Liver (tissue), 8 donors: ENCODE measurements at regions not wholly inside any gene's neighbourhood (a gene's known extent, or its start where the extent isn't known, plus 50 kb on each side); places are given as distances from the start of the nearest gene placed in this dataset.

Experiments
- DNase-seq: peaks from one replicate; pipeline ENCODE4 v3.0.0-alpha.2; 2017; ENCODE audit warnings: low spot score
- H3K27ac ChIP-seq, 2 donors: one replicate each; pipeline ENCODE4 v1.7.0; 2013; ENCODE audit warnings: inconsistent platforms in 2 of 2, low read length in 2 of 2, control low read depth in 1 of 2, low read depth in 1 of 2, mild to moderate bottlenecking in 1 of 2
- H3K27me3 ChIP-seq, 4 donors: one replicate each; pipeline versions ENCODE4 v1.6.1 to v1.7.0; 2013; ENCODE audit warnings: low read length in 3 of 4, inconsistent platforms in 1 of 4, mild to moderate bottlenecking in 1 of 4, moderate library complexity in 1 of 4; ENCODE audit not compliant: control insufficient read depth in 4 of 4, insufficient read depth in 4 of 4
- H3K36me3 ChIP-seq, 4 donors: one replicate each; pipeline versions ENCODE4 v1.6.1 to v1.7.0; 2013; ENCODE audit warnings: low read length in 3 of 4, mild to moderate bottlenecking in 3 of 4, low read depth in 1 of 4, moderate library complexity in 1 of 4; ENCODE audit not compliant: control insufficient read depth in 4 of 4, insufficient read depth in 3 of 4
- H3K4me1 ChIP-seq, 4 donors: one replicate each; pipeline versions ENCODE4 v1.6.1 to v1.7.0; 2013; ENCODE audit warnings: low read length in 3 of 4, mild to moderate bottlenecking in 3 of 4, moderate library complexity in 1 of 4; ENCODE audit not compliant: control insufficient read depth in 4 of 4, insufficient read depth in 4 of 4
- H3K4me3 ChIP-seq, 3 donors: one replicate each; pipeline versions ENCODE4 v1.6.1 to v1.7.0; 2013; ENCODE audit warnings: low read length in 3 of 3, control low read depth in 1 of 3, low read depth in 1 of 3, mild to moderate bottlenecking in 1 of 3
- H3K9ac ChIP-seq, 2 donors: one replicate each; pipeline ENCODE4 v1.7.0; 2013; ENCODE audit warnings: low read length in 2 of 2, mild to moderate bottlenecking in 2 of 2, moderate library complexity in 2 of 2, control low read depth in 1 of 2, low read depth in 1 of 2
- H3K9me3 ChIP-seq, 4 donors: one replicate each; pipeline versions ENCODE4 v1.6.1 to v1.7.0; 2013; ENCODE audit warnings: low read length in 3 of 4; ENCODE audit not compliant: control insufficient read depth in 4 of 4
- ATF3 ChIP-seq: IDR thresholded peaks from 2 replicates; pipeline ENCODE4 v1.6.1; 2016; ENCODE audit warnings: antibody characterized with exemption
- CTCF ChIP-seq: fragments of 150-350 bp; IDR thresholded peaks from 2 replicates; pipeline ENCODE4 v1.5.1; 2017; ENCODE audit warnings: improper control_type of control experiment, low read depth, low read length; ENCODE audit not compliant: missing input control
- EGR1 ChIP-seq, 2 donors: IDR thresholded peaks; 2 replicates each; pipeline ENCODE4 v1.6.1; 2016 to 2018; ENCODE audit warnings: antibody characterized with exemption in 2 of 2, low read depth in 2 of 2
- FOXA1 ChIP-seq: IDR thresholded peaks from 2 replicates; pipeline ENCODE4 v1.6.1; 2016; ENCODE audit warnings: antibody characterized with exemption
- FOXA2 ChIP-seq: IDR thresholded peaks from 2 replicates; pipeline ENCODE4 v1.6.1; 2016; ENCODE audit warnings: antibody characterized with exemption
- GABPA ChIP-seq, 2 donors: IDR thresholded peaks in 1 of 2; conservative IDR thresholded peaks in 1 of 2; 2 replicates each; pipeline ENCODE4 v1.6.1; 2016; ENCODE audit warnings: antibody characterized with exemption in 2 of 2, mild to moderate bottlenecking in 1 of 2, moderate library complexity in 1 of 2
- HNF4A ChIP-seq, 2 donors: conservative IDR thresholded peaks; 2 replicates each; pipeline ENCODE4 v1.6.1; 2016; ENCODE audit warnings: antibody characterized with exemption in 2 of 2, mild to moderate bottlenecking in 2 of 2
- HNF4G ChIP-seq: IDR thresholded peaks from 2 replicates; pipeline ENCODE4 v1.6.1; 2016; ENCODE audit warnings: antibody characterized with exemption
- JUND ChIP-seq, 2 donors: IDR thresholded peaks; 2 replicates each; pipeline ENCODE4 v1.6.1; 2016; ENCODE audit warnings: antibody characterized with exemption in 2 of 2
- MAX ChIP-seq: IDR thresholded peaks from 2 replicates; pipeline ENCODE4 v1.6.1; 2016; ENCODE audit warnings: antibody characterized with exemption
- NR2F2 ChIP-seq: IDR thresholded peaks from 2 replicates; pipeline ENCODE4 v1.6.1; 2016; ENCODE audit warnings: antibody characterized with exemption
- RAD21 ChIP-seq, 2 donors: IDR thresholded peaks; 2 replicates each; pipeline ENCODE4 v1.6.1; 2016; ENCODE audit warnings: antibody characterized with exemption in 2 of 2, mild to moderate bottlenecking in 2 of 2
- REST ChIP-seq: IDR thresholded peaks from 2 replicates; pipeline ENCODE4 v1.6.1; 2016; ENCODE audit warnings: antibody characterized with exemption, mild to moderate bottlenecking
- RXRA ChIP-seq, 2 donors: IDR thresholded peaks; 2 replicates each; pipeline ENCODE4 v1.6.1; 2017 to 2018; ENCODE audit warnings: antibody characterized with exemption in 2 of 2, mild to moderate bottlenecking in 1 of 2
- SP1 ChIP-seq: IDR thresholded peaks from 2 replicates; pipeline ENCODE4 v1.6.1; 2018; ENCODE audit warnings: antibody characterized with exemption, mild to moderate bottlenecking
- TAF1 ChIP-seq: conservative IDR thresholded peaks from 2 replicates; pipeline ENCODE4 v1.6.1; 2016; ENCODE audit warnings: antibody characterized with exemption, mild to moderate bottlenecking
- YY1 ChIP-seq: IDR thresholded peaks from 2 replicates; pipeline ENCODE4 v1.6.1; 2016; ENCODE audit warnings: antibody characterized with exemption, mild to moderate bottlenecking
- ZBTB33 ChIP-seq: IDR thresholded peaks from 2 replicates; pipeline ENCODE4 v1.6.1; 2016; ENCODE audit warnings: antibody characterized with exemption
- WGBS: extraction: QIAGEN DNeasy Blood & Tissue Kit; methylation state at CpG from one replicate; pipeline ENCODE4 v1.1.7; 2013; 5-methylcytosine and 5-hydroxymethylcytosine counted together
- donor health status: healthy.
- donor health status: healthy.
- donor health status: healthy.
- donor health status: healthy.
- donor health status: healthy.

GRCh38 chr18:78804206-78805030, 175.2 kb upstream of the SALL3 start:
- no peak overlapping the region for H3K4me3 ChIP-seq
- H3K27ac ChIP-seq: no peak overlapping the region
- DNase-seq: no peak
- H3K9me3 ChIP-seq: peaks cover 0 to 4% (median 0%) of the 10 kb centered on the region in 4 donors
- H3K27me3 ChIP-seq: peaks cover 0 to 4% (median 0%) of the 10 kb centered on the region in 4 donors
- no peaks in the 10 kb centered on the region for H3K36me3 ChIP-seq
- TF ChIP-seq TAF1 (no peak), NR2F2 (no peak), SP1 (no peak), EGR1 (IDR thresholded peaks at IDR 0.05; ENCODE audit: low read depth in 2 of 2) (no peak), ATF3 (no peak), RAD21 (IDR thresholded peaks at IDR 0.05) (no peak), ZBTB33 (no peak), HNF4G (no peak), GABPA (IDR thresholded peaks at IDR 0.05 in 1 of 2, conservative IDR thresholded peaks at IDR 0.05 in 1 of 2) (no peak), RXRA (IDR thresholded peaks at IDR 0.05) (no peak), REST (no peak), FOXA1 (no peak), HNF4A (conservative IDR thresholded peaks at IDR 0.05) (no peak), FOXA2 (no peak)
- no peak overlapping the region for H3K9ac ChIP-seq
- H3K4me1 ChIP-seq: no peaks in the 10 kb centered on the region
- WGBS: 85% methylated on average over 26 of the region's 26 CpGs

GRCh38 chr18:78805840-78806239, 173.8 kb upstream of the SALL3 start:
- Histone ChIP-seq H3K27me3 (peaks cover 0 to 4% (median 0%) of the 10 kb centered on the region in 4 donors), H3K4me3 (no peak overlapping the region), H3K9ac (no peak overlapping the region), H3K4me1 (no peaks in the 10 kb centered on the region), H3K9me3 (peaks cover 0 to 4% (median 2%) of the 10 kb centered on the region in 4 donors), H3K36me3 (no peaks in the 10 kb centered on the region), H3K27ac (no peak overlapping the region)
- WGBS: 71% methylated on average over 8 of the region's 8 CpGs
- DNase-seq: no peak
- TF ChIP-seq GABPA (IDR thresholded peaks at IDR 0.05 in 1 of 2, conservative IDR thresholded peaks at IDR 0.05 in 1 of 2) (no peak), HNF4G (no peak), ATF3 (no peak), FOXA2 (no peak), NR2F2 (no peak), FOXA1 (no peak), YY1 (no peak), JUND (IDR thresholded peaks at IDR 0.05) (no peak), CTCF (no peak), MAX (no peak), ZBTB33 (no peak), EGR1 (IDR thresholded peaks at IDR 0.05; ENCODE audit: low read depth in 2 of 2) (no peak)
